RWPE2 (cell line): ENCODE measurements at regions not wholly inside any gene's neighbourhood (a gene's known extent, or its start where the extent isn't known, plus 50 kb on each side); places are given as distances from the start of the nearest gene placed in this dataset.
"Not testable (repeated sequence)": the region's sequence is repeated elsewhere in the genome, so short reads cannot be mapped to it uniquely, and the experiment has no call there.

Experiments used
- ATAC-seq: fragments of 200-7000 bp; cut with Tn5 transposase; 3 replicates; pipeline ENCODE4 v1.9.1; 2021; ENCODE audit warnings: low read depth
- DNase-seq: peaks from one replicate; pipeline ENCODE4 v3.0.0-alpha.2; 2020; ENCODE audit warnings: low spot score
- H3K27ac ChIP-seq: fragments of 450-650 bp; 2 replicates; pipeline ENCODE4 v1.5.1; 2017; ENCODE audit warnings: mild to moderate bottlenecking; ENCODE audit not compliant: poor library complexity, severe bottlenecking
- H3K27me3 ChIP-seq: fragments of 250-450 bp; sonication (Bioruptor Pico); 2 replicates; pipeline ENCODE4 v1.5.1; 2021; ENCODE audit warnings: mild to moderate bottlenecking, moderate library complexity; ENCODE audit not compliant: insufficient read depth, poor library complexity, severe bottlenecking
- H3K36me3 ChIP-seq: fragments of 250-450 bp; sonication (Bioruptor Pico); 2 replicates; pipeline ENCODE4 v1.5.1; 2020; ENCODE audit warnings: low read depth, mild to moderate bottlenecking, moderate library complexity
- H3K4me1 ChIP-seq: fragments of 250-450 bp; sonication (Bioruptor Pico); 2 replicates; pipeline ENCODE4 v1.5.1; 2021; ENCODE audit warnings: mild to moderate bottlenecking, moderate library complexity; ENCODE audit not compliant: insufficient read depth, poor library complexity, severe bottlenecking
- H3K4me3 ChIP-seq: fragments of 250-450 bp; sonication (Bioruptor Pico); 2 replicates; pipeline ENCODE4 v1.5.1; 2021; ENCODE audit warnings: mild to moderate bottlenecking, moderate library complexity; ENCODE audit not compliant: severe bottlenecking
- H3K9me3 ChIP-seq: fragments of 250-450 bp; sonication (Bioruptor Pico); 2 replicates; pipeline ENCODE4 v1.5.1; 2021; ENCODE audit warnings: mild to moderate bottlenecking, moderate library complexity; ENCODE audit not compliant: severe bottlenecking
- CTCF ChIP-seq: fragments of 450-650 bp; IDR thresholded peaks from one replicate; pipeline ENCODE4 v1.5.1; 2017; ENCODE audit warnings: mild to moderate bottlenecking, moderate library complexity; ENCODE audit not compliant: poor library complexity, severe bottlenecking

DNA sequence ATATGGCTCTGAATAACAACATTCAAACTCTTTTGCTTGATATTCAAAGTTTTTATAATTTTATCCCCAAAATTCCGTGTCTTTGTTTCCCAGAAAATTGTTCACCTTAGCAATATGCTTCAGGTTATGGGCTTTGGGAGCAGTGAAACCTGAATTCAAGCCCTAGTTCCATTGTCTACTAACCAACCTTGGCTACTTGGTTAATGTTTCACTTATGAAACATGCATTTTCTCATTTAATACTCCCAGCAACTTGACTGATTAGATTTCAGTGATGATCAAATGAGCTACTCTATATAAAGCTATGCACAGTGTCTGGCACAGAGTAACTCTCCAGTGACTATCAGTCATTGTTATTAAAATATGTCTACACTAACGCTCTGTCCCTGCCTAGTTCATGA lies 192.2 kb upstream of the TENT5A start:
- Histone ChIP-seq H3K4me3 (no peak overlapping the region), H3K36me3 (no peaks in the 10 kb centered on the region), H3K9me3 (no peaks in the 10 kb centered on the region), H3K4me1 (peaks cover 8% of the 10 kb centered on the region), H3K27me3 (no peaks in the 10 kb centered on the region), H3K27ac (no peak overlapping the region)
- no peak for DNase-seq
- ATAC-seq, result no peak
- TF ChIP-seq CTCF, result no peak

- H3K4me1 ChIP-seq, result peaks cover 27% of the 10 kb centered on the region
- H3K27ac ChIP-seq, ATAC-seq, H3K36me3 ChIP-seq, H3K9me3 ChIP-seq, DNase-seq, H3K4me3 ChIP-seq, H3K27me3 ChIP-seq: not testable (repeated sequence)
These were observed 190.4 kb upstream of the TENT5A start for GRCh38 chr6:81942842-81943241.

DNA sequence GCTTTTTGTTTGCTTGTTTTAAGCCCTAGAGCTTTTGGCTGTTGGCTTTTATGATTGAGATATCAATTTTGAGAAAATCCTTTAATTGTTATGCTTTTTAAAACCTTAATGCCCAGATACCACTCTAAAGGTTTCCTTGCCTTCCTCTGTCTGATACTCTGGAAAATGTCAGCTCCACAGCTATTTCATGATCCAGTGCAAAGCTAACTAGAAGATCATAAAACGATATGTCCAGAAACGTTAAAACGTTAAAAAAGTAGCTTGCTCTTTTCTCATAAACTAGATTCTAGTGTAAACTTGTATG lies 189.5 kb upstream of the TENT5A start:
- Histone ChIP-seq H3K4me3 (no peak overlapping the region), H3K4me1 (peaks cover 35% of the 10 kb centered on the region), H3K36me3 (no peaks in the 10 kb centered on the region), H3K27ac (no peak overlapping the region), H3K9me3 (no peaks in the 10 kb centered on the region), H3K27me3 (no peaks in the 10 kb centered on the region)
- ATAC-seq, result no peak
- TF ChIP-seq CTCF, result no peak
- no peak for DNase-seq

DNA sequence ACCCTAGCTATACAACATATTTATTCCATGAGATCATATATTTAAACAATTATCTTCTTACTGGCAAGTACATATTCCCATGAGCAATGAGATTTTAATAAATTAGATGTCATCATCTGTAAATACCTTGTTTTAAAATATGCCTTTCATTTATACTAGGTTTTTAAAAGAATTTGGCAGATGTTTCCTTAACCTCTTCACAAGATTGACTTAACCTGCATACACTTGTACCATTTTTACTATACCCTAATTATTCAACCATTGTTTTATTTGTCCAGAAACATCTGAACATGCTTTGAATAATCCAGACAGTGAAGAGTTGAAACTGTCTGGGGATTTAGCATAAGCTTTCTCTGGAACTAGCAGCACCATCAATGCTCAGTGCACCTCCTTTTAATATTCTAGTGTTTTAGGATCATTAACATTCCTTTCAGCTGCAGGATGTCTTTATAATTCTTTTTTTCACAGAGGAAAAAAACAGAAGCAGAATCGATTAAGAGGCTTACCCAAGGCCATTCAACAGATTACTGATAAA lies 188.0 kb upstream of the TENT5A start:
- peaks cover 35% of the 10 kb centered on the region for H3K4me1 ChIP-seq
- H3K36me3 ChIP-seq, result no peaks in the 10 kb centered on the region
- TF ChIP-seq CTCF, result no peak
- no peaks in the 10 kb centered on the region for H3K9me3 ChIP-seq
- no peak for DNase-seq
- no peak overlapping the region for H3K4me3 ChIP-seq
- no peak for ATAC-seq
- H3K27ac ChIP-seq, result no peak overlapping the region
- H3K27me3 ChIP-seq, result no peaks in the 10 kb centered on the region

DNA sequence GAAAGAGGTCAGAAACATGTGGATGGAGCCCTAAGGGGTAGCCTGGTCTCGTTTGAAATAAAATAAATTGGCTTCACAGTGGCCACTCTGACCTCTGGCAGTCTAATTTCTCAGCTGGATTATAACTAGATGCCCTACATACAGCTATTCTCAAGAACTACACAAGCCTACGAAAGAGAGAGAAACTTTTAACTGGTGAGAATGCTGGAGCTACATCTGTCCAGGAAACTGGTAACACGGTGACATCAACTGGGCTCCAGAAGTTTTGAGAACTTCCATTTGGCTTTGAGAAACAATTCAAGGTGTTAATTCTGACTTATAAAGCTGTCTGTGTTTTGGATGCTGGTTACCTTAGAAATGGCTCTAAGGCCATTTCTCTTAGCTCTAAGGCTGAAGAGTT lies 187.3 kb upstream of the TENT5A start:
- TF ChIP-seq CTCF, result no peak
- Histone ChIP-seq H3K36me3 (no peaks in the 10 kb centered on the region), H3K4me1 (peaks cover 35% of the 10 kb centered on the region), H3K4me3 (no peak overlapping the region), H3K27me3 (no peaks in the 10 kb centered on the region), H3K27ac (peak overlapping the region; percentile 78), H3K9me3 (no peaks in the 10 kb centered on the region)
- ATAC-seq (no peak), DNase-seq (no peak)
